H1 (cell line): ENCODE measurements at regions not wholly inside any gene's neighbourhood (a gene's known extent, or its start where the extent isn't known, plus 50 kb on each side); places are given as distances from the start of the nearest gene placed in this dataset.

Source experiments
- CTCF ChIA-PET: fragments of 300-600 bp; sonication (Branson Sonifier 250); formaldehyde crosslinking; loops from one replicate; lab custom pipeline; 2021; ENCODE audit not compliant: partially characterized antibody; lab: Charles Lee
- POLR2A ChIA-PET: fragments of 300-600 bp; sonication (Branson Sonifier 250); formaldehyde crosslinking; loops from one replicate; lab custom pipeline; 2021; ENCODE audit warnings: inconsistent platforms; ENCODE audit not compliant: partially characterized antibody; lab: Charles Lee
- DNase-seq, 2 experiments: peaks; one replicate each; pipeline versions ENCODE4 v3.0.0 to v3.0.0-alpha.2; 2010 to 2022; ENCODE audit warnings: low spot score in 2 of 2, low read depth in 1 of 2, mixed read lengths in 1 of 2
- FAIRE-seq: peaks from 2 replicates; lab custom pipeline; 2011; peaks lifted over from hg19 to GRCh38; lab: Jason Lieb, UNC
- H2AFZ ChIP-seq: 2 replicates; pipeline ENCODE4 v1.8.1; 2012; ENCODE audit warnings: low read length, inconsistent platforms
- H2AK5ac ChIP-seq: 2 replicates; pipeline ENCODE4 v1.6.1; 2013; ENCODE audit warnings: low read depth, low read length
- H2BK120ac ChIP-seq: replicated peaks from 2 replicates; pipeline ENCODE3; 2013; ENCODE audit warnings: low read depth, low read length, inconsistent platforms
- H2BK12ac ChIP-seq: 2 replicates; pipeline ENCODE4 v1.6.1; 2013; ENCODE audit warnings: low read depth, low read length
- H2BK15ac ChIP-seq: 2 replicates; pipeline ENCODE4 v1.6.1; 2013; ENCODE audit warnings: low read length
- H2BK20ac ChIP-seq: 2 replicates; pipeline ENCODE4 v1.6.1; 2013; ENCODE audit warnings: low read length
- H2BK5ac ChIP-seq: 2 replicates; pipeline ENCODE4 v1.6.1; 2013; ENCODE audit warnings: low read depth, low read length
- H3K14ac ChIP-seq: 2 replicates; pipeline ENCODE4 v1.6.1; 2013; ENCODE audit warnings: inconsistent platforms; ENCODE audit not compliant: insufficient read length
- H3K18ac ChIP-seq: 2 replicates; pipeline ENCODE4 v1.6.1; 2013; ENCODE audit warnings: low read length; ENCODE audit errors: extremely low read depth
- H3K23ac ChIP-seq: 2 replicates; pipeline ENCODE4 v1.6.1; 2013; ENCODE audit warnings: inconsistent platforms; ENCODE audit not compliant: insufficient read length
- H3K23me2 ChIP-seq: 2 replicates; pipeline ENCODE4 v1.6.1; 2013; ENCODE audit warnings: low read depth, low read length
- H3K27ac ChIP-seq: 2 replicates; pipeline ENCODE4 v1.6.1; 2011; ENCODE audit warnings: low read depth, low read length, inconsistent platforms
- H3K27me3 ChIP-seq, 4 experiments: replicated peaks in 1 of 4; 1 replicate in 1 of 4; 2 replicates in 3 of 4; pipeline versions ENCODE4 v1.6.1 to v1.8.1; 2011 to 2013; ENCODE audit warnings: low read length in 3 of 4, mild to moderate bottlenecking in 3 of 4, inconsistent platforms in 2 of 4, mixed read lengths in 2 of 4, moderate library complexity in 1 of 4; ENCODE audit not compliant: control insufficient read depth in 3 of 4, insufficient read depth in 3 of 4; ENCODE audit errors: extremely low read depth in 1 of 4
- H3K36me3 ChIP-seq, 4 experiments: 2 replicates each; pipeline versions ENCODE4 v1.6.1 to v1.8.1; 2011 to 2013; ENCODE audit warnings: mild to moderate bottlenecking in 4 of 4, low read length in 3 of 4, moderate library complexity in 2 of 4, control low read depth in 1 of 4, inconsistent platforms in 1 of 4; ENCODE audit not compliant: insufficient read depth in 4 of 4, control insufficient read depth in 2 of 4
- H3K4ac ChIP-seq: replicated peaks from 2 replicates; pipeline ENCODE3; 2013; ENCODE audit warnings: low read length, low read depth, mixed read lengths, inconsistent platforms; ENCODE audit not compliant: insufficient read length
- H3K4me1 ChIP-seq, 4 experiments: replicated peaks in 1 of 4; 1 replicate in 1 of 4; 2 replicates in 3 of 4; pipeline versions ENCODE4 v1.6.1 to v1.8.1; 2011 to 2013; ENCODE audit warnings: low read length in 3 of 4, inconsistent platforms in 2 of 4, mixed read lengths in 1 of 4; ENCODE audit not compliant: insufficient read depth in 4 of 4, control insufficient read depth in 3 of 4
- H3K4me2 ChIP-seq, 2 experiments: 2 replicates each; pipeline versions ENCODE4 v1.6.1 to v1.8.1; 2011 to 2013; ENCODE audit warnings: low read depth in 2 of 2, low read length in 2 of 2, control low read depth in 1 of 2, inconsistent platforms in 1 of 2, mild to moderate bottlenecking in 1 of 2; ENCODE audit not compliant: insufficient read depth in 1 of 2
- H3K4me3 ChIP-seq, 4 experiments: fragments of 200-600, 300-600 bp in 1 of 4; sonication (generic), shearing (Covaris generic), sonication (Bioruptor Twin) in 1 of 4; 2 replicates each; pipeline versions ENCODE4 v1.5.1 to v1.8.1; 2011 to 2016; ENCODE audit warnings: low read length in 4 of 4, low read depth in 3 of 4, control low read depth in 2 of 4, inconsistent platforms in 2 of 4, mild to moderate bottlenecking in 2 of 4, mixed read lengths in 1 of 4, moderate library complexity in 1 of 4; ENCODE audit not compliant: insufficient read depth in 2 of 4; ENCODE audit errors: extremely low read depth in 1 of 4
- H3K56ac ChIP-seq: replicated peaks from 2 replicates; pipeline ENCODE3; 2013; ENCODE audit warnings: low read depth, mild to moderate bottlenecking, mixed read lengths, low read length, inconsistent platforms; ENCODE audit not compliant: insufficient read length
- H3K79me1 ChIP-seq: 2 replicates; pipeline ENCODE4 v1.6.1; 2013; ENCODE audit warnings: low read depth, low read length, control low read depth
- H3K79me2 ChIP-seq, 2 experiments: 2 replicates each; pipeline versions ENCODE4 v1.6.1 to v1.8.1; 2012 to 2013; ENCODE audit warnings: low read length in 2 of 2, mild to moderate bottlenecking in 2 of 2, inconsistent platforms in 1 of 2; ENCODE audit not compliant: insufficient read depth in 2 of 2, control insufficient read depth in 1 of 2
- H3K9ac ChIP-seq, 4 experiments: replicated peaks in 1 of 4; 1 replicate in 1 of 4; 2 replicates in 3 of 4; pipeline versions ENCODE4 v1.6.1 to v1.8.1; 2011 to 2013; ENCODE audit warnings: low read depth in 3 of 4, low read length in 3 of 4, control low read depth in 2 of 4, mild to moderate bottlenecking in 2 of 4, moderate library complexity in 2 of 4, inconsistent platforms in 1 of 4; ENCODE audit errors: extremely low read depth in 1 of 4
- H3K9me3 ChIP-seq, 2 experiments: 2 replicates each; pipeline versions ENCODE4 v1.6.1 to v1.8.1; 2012 to 2013; ENCODE audit warnings: mild to moderate bottlenecking in 2 of 2, moderate library complexity in 2 of 2, control low read depth in 1 of 2, inconsistent platforms in 1 of 2, low read depth in 1 of 2, low read length in 1 of 2, mixed read lengths in 1 of 2; ENCODE audit not compliant: insufficient read depth in 2 of 2
- H4K20me1 ChIP-seq, 2 experiments: replicated peaks in 1 of 2; 2 replicates each; pipeline versions ENCODE3 to v1.8.1; 2011 to 2013; ENCODE audit warnings: inconsistent platforms in 2 of 2, low read length in 2 of 2, mild to moderate bottlenecking in 1 of 2; ENCODE audit not compliant: insufficient read depth in 2 of 2, control insufficient read depth in 1 of 2
- H4K5ac ChIP-seq: 2 replicates; pipeline ENCODE4 v1.6.1; 2013; ENCODE audit warnings: low read length, low read depth, mixed read lengths, inconsistent platforms; ENCODE audit not compliant: insufficient read length
- H4K8ac ChIP-seq: 2 replicates; pipeline ENCODE4 v1.8.0; 2013; ENCODE audit warnings: mild to moderate bottlenecking, moderate library complexity, low read length, inconsistent platforms; ENCODE audit not compliant: insufficient read depth; ENCODE audit errors: extremely low read depth
- H4K91ac ChIP-seq: replicated peaks from 2 replicates; pipeline ENCODE3; 2013; ENCODE audit warnings: low read length, mixed read lengths, inconsistent platforms; ENCODE audit not compliant: insufficient read length
- CEBPB ChIP-seq: IDR thresholded peaks from 2 replicates; pipeline ENCODE4 v1.6.1; 2012; ENCODE audit warnings: low read depth, low read length
- PHF8 ChIP-seq: fragments of 200-600 bp; sonication (generic); conservative IDR thresholded peaks from 2 replicates; pipeline ENCODE4 v1.7.1; 2012; ENCODE audit warnings: low read depth, mild to moderate bottlenecking, inconsistent platforms, low read length, moderate library complexity
- RNF2 ChIP-seq: fragments of 200-900, 300-1000 bp; sonication (generic); IDR thresholded peaks from 2 replicates; pipeline ENCODE4 v1.7.1; 2016; ENCODE audit warnings: borderline replicate concordance, low read depth, mild to moderate bottlenecking, antibody characterized with exemption, low read length; ENCODE audit not compliant: poor library complexity, severe bottlenecking; ENCODE audit errors: missing control alignments
- SP2 ChIP-seq: IDR thresholded peaks from 2 replicates; pipeline ENCODE4 v1.6.1; 2012; ENCODE audit warnings: mild to moderate bottlenecking, low read length, inconsistent platforms
- TAF7 ChIP-seq: optimal IDR thresholded peaks from 2 replicates; pipeline ENCODE3; 2011; ENCODE audit warnings: low read depth, mild to moderate bottlenecking, inconsistent platforms, low read length, moderate library complexity, borderline replicate concordance
- TEAD4 ChIP-seq: IDR thresholded peaks from 2 replicates; pipeline ENCODE4 v1.6.1; 2012; ENCODE audit warnings: low read depth, low read length, inconsistent platforms, mixed read lengths
- YY1 ChIP-seq: IDR thresholded peaks from 2 replicates; pipeline ENCODE4 v1.6.1; 2011; ENCODE audit warnings: low read depth, mild to moderate bottlenecking, low read length
- ZNF274 ChIP-seq: IDR thresholded peaks from 2 replicates; pipeline ENCODE4 v1.7.0; 2012; ENCODE audit warnings: low read length, borderline replicate concordance; ENCODE audit errors: extremely low read depth
- TF ChIP-seq, protein P1 (sequence below): IDR thresholded peaks from 2 replicates; pipeline ENCODE4 v1.6.1; 2011; ENCODE audit warnings: low read depth, mild to moderate bottlenecking, low read length; ENCODE audit not compliant: insufficient read depth
- TF ChIP-seq, protein P2 (sequence below): IDR thresholded peaks from 2 replicates; pipeline ENCODE4 v1.6.1; 2011; ENCODE audit warnings: low read length, improper control_type of control experiment

DNA sequence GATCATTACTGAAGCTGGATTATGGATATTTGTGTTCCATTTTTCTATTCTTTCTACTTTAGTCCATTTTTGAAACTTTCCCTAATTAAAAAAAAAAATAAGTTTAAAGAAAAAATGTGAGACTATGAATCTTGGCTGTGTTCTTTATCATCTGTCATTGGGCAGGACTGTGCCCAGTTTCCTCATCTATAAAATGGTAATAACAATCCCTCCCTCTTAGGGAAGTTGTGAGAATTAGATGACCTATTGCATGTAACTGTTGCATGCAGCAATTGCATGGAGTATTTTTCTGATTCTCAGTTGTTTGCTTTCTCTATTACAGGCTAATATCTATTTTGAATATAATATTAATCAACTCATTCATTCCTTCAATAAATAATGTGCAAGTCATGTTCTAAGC, 108.2 kb upstream of the LOC128125822 start:
- Histone ChIP-seq H4K91ac (no peak overlapping the region), H3K18ac (no peak overlapping the region), H2BK120ac (no peak overlapping the region), H3K14ac (no peak overlapping the region), H3K27me3 (no peaks in the 10 kb centered on the region), H3K9me3 (no peaks in the 10 kb centered on the region), H4K8ac (no peak overlapping the region), H3K56ac (no peak overlapping the region), H3K23me2 (no peaks in the 10 kb centered on the region), H3K27ac (no peak overlapping the region), H3K4me1 (no peaks in the 10 kb centered on the region), H4K20me1 (no peaks in the 10 kb centered on the region), H3K79me2 (no peaks in the 10 kb centered on the region), H3K4me2 (no peak overlapping the region), H3K36me3 (no peaks in the 10 kb centered on the region), H2AK5ac (no peak overlapping the region), H3K9ac (no peak overlapping the region), H2AFZ (no peak overlapping the region), H3K79me1 (no peaks in the 10 kb centered on the region), H2BK12ac (no peak overlapping the region), H3K4me3 (no peak overlapping the region), H4K5ac (no peak overlapping the region), H2BK15ac (no peak overlapping the region), H2BK5ac (no peak overlapping the region), H3K23ac (no peak overlapping the region), H3K4ac (no peak overlapping the region), H2BK20ac (no peak overlapping the region)
- TF ChIP-seq PHF8 (no peak), SP2 (no peak), TAF7 (no peak), TEAD4 (no peak), ZNF274 (no peak), YY1 (no peak), RNF2 (no peak), CEBPB (no peak)
- TF ChIP-seq, protein P1, sequence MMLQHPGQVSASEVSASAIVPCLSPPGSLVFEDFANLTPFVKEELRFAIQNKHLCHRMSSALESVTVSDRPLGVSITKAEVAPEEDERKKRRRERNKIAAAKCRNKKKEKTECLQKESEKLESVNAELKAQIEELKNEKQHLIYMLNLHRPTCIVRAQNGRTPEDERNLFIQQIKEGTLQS = no peak
- TF ChIP-seq, protein P2, sequence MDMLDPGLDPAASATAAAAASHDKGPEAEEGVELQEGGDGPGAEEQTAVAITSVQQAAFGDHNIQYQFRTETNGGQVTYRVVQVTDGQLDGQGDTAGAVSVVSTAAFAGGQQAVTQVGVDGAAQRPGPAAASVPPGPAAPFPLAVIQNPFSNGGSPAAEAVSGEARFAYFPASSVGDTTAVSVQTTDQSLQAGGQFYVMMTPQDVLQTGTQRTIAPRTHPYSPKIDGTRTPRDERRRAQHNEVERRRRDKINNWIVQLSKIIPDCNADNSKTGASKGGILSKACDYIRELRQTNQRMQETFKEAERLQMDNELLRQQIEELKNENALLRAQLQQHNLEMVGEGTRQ = no peak
- POLR2A ChIA-PET = no interaction called here
- DNase-seq (no peak), FAIRE-seq (no peak)
- CTCF ChIA-PET = no interaction called here
